ENCODE measurements at regions not wholly inside any gene's neighbourhood (a gene's known extent, or its start where the extent isn't known, plus 50 kb on each side); places are given as distances from the start of the nearest gene placed in this dataset.

DNA sequence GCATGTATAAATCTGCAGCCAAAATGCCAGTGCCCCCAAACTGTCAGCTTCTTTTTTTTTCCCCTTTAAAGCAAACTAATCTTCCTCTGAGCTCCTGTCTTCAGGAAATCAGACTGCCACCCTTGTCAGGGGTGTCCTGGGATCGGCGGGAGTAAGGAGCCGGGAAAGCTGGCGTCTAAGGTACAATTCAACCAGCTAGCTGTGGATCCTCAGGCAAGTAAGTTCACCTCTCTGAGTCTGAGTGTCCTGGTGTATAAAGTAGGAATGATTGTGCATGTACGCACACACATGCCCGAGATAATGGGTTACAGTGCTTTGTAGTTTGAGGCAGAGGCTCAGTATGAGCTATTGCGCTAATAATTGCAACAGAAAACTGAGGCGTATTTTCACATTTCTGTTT is 98.3 kb downstream of the ANKRD60 start:
- no peak for TF ChIP-seq EZH2phosphoT487 (IDR thresholded peaks at IDR 0.05; ENCODE audit: borderline replicate concordance, low read depth, low read length)
- TF ChIP-seq, protein P1, sequence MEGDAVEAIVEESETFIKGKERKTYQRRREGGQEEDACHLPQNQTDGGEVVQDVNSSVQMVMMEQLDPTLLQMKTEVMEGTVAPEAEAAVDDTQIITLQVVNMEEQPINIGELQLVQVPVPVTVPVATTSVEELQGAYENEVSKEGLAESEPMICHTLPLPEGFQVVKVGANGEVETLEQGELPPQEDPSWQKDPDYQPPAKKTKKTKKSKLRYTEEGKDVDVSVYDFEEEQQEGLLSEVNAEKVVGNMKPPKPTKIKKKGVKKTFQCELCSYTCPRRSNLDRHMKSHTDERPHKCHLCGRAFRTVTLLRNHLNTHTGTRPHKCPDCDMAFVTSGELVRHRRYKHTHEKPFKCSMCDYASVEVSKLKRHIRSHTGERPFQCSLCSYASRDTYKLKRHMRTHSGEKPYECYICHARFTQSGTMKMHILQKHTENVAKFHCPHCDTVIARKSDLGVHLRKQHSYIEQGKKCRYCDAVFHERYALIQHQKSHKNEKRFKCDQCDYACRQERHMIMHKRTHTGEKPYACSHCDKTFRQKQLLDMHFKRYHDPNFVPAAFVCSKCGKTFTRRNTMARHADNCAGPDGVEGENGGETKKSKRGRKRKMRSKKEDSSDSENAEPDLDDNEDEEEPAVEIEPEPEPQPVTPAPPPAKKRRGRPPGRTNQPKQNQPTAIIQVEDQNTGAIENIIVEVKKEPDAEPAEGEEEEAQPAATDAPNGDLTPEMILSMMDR (conservative IDR thresholded peaks at IDR 0.05; ENCODE audit: low read length), result no peak

Measured in OCI-LY7 (cell line).